OCI-LY7 (cell line): ENCODE measurements at regions not wholly inside any gene's neighbourhood (a gene's known extent, or its start where the extent isn't known, plus 50 kb on each side); places are given as distances from the start of the nearest gene placed in this dataset.

Source experiments
- CTCF ChIP-seq: fragments of 200-600 bp; sonication (generic); conservative IDR thresholded peaks from 2 replicates; pipeline ENCODE4 v1.5.1; 2014; ENCODE audit warnings: mild to moderate bottlenecking, antibody characterized with exemption, low read length, moderate library complexity, mixed read lengths
- EZH2phosphoT487 ChIP-seq: fragments of 200-600 bp; sonication (generic); IDR thresholded peaks from 2 replicates; pipeline ENCODE4 v1.6.1; 2018; ENCODE audit warnings: low read depth, borderline replicate concordance, mild to moderate bottlenecking, mixed run types, antibody characterized with exemption, low read length, moderate library complexity, mixed read lengths

GRCh38 chr17:73788111-73788510, 143.9 kb upstream of the SDK2 start:
- TF ChIP-seq CTCF, result no peak
- TF ChIP-seq EZH2phosphoT487, result no peak
